ENCODE measurements at regions not wholly inside any gene's neighbourhood (a gene's known extent, or its start where the extent isn't known, plus 50 kb on each side); places are given as distances from the start of the nearest gene placed in this dataset.

GRCh38 chr17:79500745-79501618 lies 109.9 kb downstream of the RBFOX3 start:
- DNase-seq, result no peak
- H3K4me3 ChIP-seq, result no peak overlapping the region
- H3K4me1 ChIP-seq, result no peaks in the 10 kb centered on the region
- no peaks in the 10 kb centered on the region for H3K36me3 ChIP-seq
- no peaks in the 10 kb centered on the region for H3K9me3 ChIP-seq
- no peak overlapping the region for H3K27ac ChIP-seq
- no peaks in the 10 kb centered on the region for H3K27me3 ChIP-seq
- TF ChIP-seq CTCF (IDR thresholded peaks at IDR 0.05), result no peak
- TF ChIP-seq POLR2A (IDR thresholded peaks at IDR 0.05), result no peak

GRCh38 chr17:79498854-79499253 lies 112.0 kb downstream of the RBFOX3 start:
- no peaks in the 10 kb centered on the region for H3K36me3 ChIP-seq
- DNase-seq, result no peak
- H3K4me1 ChIP-seq, result no peaks in the 10 kb centered on the region
- no peak overlapping the region for H3K4me3 ChIP-seq
- H3K27me3 ChIP-seq, result no peaks in the 10 kb centered on the region
- H3K9me3 ChIP-seq, result no peaks in the 10 kb centered on the region
- no peak for TF ChIP-seq CTCF (IDR thresholded peaks at IDR 0.05)
- TF ChIP-seq POLR2A (IDR thresholded peaks at IDR 0.05), result no peak
- no peak overlapping the region for H3K27ac ChIP-seq

DNA sequence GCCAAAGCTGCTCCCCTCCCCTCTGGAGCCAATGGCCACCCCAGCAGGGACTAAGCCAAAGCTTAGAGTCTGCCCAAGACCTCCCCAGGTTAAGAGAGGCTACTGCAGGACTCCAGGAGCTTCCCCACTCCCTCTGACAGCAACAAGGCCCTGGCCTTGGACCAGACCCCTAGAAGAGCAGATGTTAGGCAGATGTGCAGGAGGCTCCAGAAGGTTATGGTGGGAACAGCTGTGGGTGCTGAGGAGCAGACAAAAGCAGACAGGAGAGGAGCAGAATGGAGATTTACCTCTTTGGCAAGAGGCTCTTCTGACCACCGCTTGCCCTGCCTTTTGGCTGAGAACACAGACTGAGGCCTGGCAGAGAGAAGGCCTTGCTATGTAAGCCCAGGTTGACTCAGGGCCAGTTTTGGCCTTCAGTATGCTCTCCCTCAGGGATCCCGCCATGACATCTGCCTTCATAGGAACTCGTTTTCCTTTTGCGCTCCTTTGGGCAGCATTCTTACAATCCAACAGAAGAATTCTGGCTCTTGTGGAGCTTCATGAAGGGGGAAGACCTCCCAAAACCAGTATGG lies 113.0 kb downstream of the RBFOX3 start:
- H3K27me3 ChIP-seq, result no peaks in the 10 kb centered on the region
- H3K36me3 ChIP-seq, result no peaks in the 10 kb centered on the region

DNA sequence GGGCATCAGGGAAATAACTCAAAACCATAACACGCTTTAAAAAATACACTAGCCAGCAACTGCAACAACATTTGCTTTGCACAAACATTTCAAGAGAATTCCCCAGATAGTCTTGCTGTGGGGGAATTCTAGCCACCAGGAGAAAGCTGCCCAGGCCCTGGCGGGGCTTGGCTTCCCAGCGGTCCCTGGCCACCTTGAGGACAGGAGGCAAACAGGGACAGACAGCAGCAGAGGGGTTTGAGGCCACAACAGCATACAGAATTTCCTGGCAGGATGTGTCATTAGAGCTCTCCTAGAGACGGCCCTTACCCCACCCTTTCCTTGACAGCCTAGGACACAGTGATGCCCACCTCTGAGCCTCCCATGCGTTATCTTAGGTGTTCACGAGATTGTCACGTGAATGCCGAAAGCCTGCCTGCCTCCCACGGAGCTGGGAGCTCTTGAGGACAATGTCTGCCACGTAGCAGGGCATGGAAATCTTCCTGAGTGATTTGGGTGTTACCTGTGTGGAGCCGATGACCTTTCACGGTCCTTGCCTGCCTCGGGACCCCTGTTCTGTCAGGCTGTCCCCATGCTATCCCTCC lies 114.3 kb downstream of the RBFOX3 start:
- H3K27me3 ChIP-seq, result no peaks in the 10 kb centered on the region
- no peak overlapping the region for H3K27ac ChIP-seq
- no peaks in the 10 kb centered on the region for H3K36me3 ChIP-seq
- TF ChIP-seq POLR2A (IDR thresholded peaks at IDR 0.05) (no peak), CTCF (IDR thresholded peaks at IDR 0.05) (no peak)
- DNase-seq, result no peak
- H3K9me3 ChIP-seq, result no peaks in the 10 kb centered on the region
- no peak overlapping the region for H3K4me3 ChIP-seq
- H3K4me1 ChIP-seq, result no peaks in the 10 kb centered on the region

More for the DNA sequence above, 113.0 kb downstream of the RBFOX3 start:
- no peak overlapping the region for H3K27ac ChIP-seq
- no peak for DNase-seq
- no peaks in the 10 kb centered on the region for H3K9me3 ChIP-seq
- H3K4me1 ChIP-seq, result no peaks in the 10 kb centered on the region
- H3K4me3 ChIP-seq, result no peak overlapping the region
- TF ChIP-seq POLR2A (IDR thresholded peaks at IDR 0.05) (no peak), CTCF (IDR thresholded peaks at IDR 0.05) (no peak)

DNA sequence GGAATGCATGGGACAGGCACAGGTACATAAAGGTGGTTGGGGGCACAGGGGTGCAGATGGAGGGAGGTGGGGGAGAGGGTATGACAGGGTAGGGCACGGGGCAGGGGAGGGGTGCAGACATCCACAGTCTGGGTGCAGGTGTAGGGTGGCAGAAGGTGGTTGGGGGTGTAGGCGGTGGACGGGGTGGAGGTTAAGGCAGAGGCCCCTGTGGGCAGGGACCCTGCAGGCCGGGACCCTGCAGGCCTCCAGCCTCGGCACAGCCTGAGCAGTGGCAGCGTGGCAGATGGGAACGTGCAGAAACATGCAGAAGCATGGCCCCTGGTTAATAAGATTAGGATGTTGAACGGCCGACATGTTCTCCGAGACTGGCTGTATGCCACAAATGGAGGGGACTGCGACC lies 115.2 kb downstream of the RBFOX3 start:
- TF ChIP-seq CTCF (IDR thresholded peaks at IDR 0.05) (no peak), POLR2A (IDR thresholded peaks at IDR 0.05) (no peak)

More for the DNA sequence above, 115.2 kb downstream of the RBFOX3 start:
- Histone ChIP-seq H3K4me1 (no peaks in the 10 kb centered on the region), H3K4me3 (no peak overlapping the region), H3K27ac (no peak overlapping the region), H3K9me3 (no peaks in the 10 kb centered on the region), H3K36me3 (no peaks in the 10 kb centered on the region), H3K27me3 (no peaks in the 10 kb centered on the region)
- no peak for DNase-seq
